B cell (primary cell): ENCODE measurements at regions not wholly inside any gene's neighbourhood (a gene's known extent, or its start where the extent isn't known, plus 50 kb on each side); places are given as distances from the start of the nearest gene placed in this dataset.

Source experiments
- EZH2 ChIP-seq: IDR thresholded peaks from 2 replicates; pipeline ENCODE4 v1.6.1; 2012; ENCODE audit warnings: borderline replicate concordance, low read depth, mild to moderate bottlenecking, moderate library complexity, low read length; ENCODE audit not compliant: insufficient read depth, poor library complexity, severe bottlenecking
- TF ChIP-seq, protein P1 (sequence below): fragments of 200-600 bp; IDR thresholded peaks from one replicate; pipeline ENCODE4 v1.8.0; 2022; ENCODE audit warnings: antibody characterized with exemption, mild to moderate bottlenecking

DNA sequence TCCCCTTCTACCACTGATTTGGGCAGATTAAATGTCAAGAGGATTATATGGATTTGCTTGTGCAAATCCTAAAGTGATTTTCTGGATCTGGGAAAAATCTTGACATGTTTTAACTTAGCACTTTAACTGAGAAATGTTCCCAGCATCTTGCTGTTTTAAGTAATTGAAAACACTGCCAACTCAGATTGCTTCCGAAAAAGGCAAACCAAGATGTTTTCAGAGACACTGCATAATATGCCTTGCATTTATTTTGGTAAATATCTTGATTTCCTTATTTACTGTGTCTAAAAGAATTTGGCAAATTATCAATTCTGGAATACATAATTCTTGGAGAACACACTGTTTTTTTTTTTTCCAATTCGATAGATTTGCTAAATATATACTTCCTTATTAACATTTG lies 385.0 kb upstream of the FAM98A start:
- TF ChIP-seq, protein P1, sequence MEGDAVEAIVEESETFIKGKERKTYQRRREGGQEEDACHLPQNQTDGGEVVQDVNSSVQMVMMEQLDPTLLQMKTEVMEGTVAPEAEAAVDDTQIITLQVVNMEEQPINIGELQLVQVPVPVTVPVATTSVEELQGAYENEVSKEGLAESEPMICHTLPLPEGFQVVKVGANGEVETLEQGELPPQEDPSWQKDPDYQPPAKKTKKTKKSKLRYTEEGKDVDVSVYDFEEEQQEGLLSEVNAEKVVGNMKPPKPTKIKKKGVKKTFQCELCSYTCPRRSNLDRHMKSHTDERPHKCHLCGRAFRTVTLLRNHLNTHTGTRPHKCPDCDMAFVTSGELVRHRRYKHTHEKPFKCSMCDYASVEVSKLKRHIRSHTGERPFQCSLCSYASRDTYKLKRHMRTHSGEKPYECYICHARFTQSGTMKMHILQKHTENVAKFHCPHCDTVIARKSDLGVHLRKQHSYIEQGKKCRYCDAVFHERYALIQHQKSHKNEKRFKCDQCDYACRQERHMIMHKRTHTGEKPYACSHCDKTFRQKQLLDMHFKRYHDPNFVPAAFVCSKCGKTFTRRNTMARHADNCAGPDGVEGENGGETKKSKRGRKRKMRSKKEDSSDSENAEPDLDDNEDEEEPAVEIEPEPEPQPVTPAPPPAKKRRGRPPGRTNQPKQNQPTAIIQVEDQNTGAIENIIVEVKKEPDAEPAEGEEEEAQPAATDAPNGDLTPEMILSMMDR: no peak
- TF ChIP-seq EZH2: no peak
